HepG2 (cell line): ENCODE measurements at regions not wholly inside any gene's neighbourhood (a gene's known extent, or its start where the extent isn't known, plus 50 kb on each side); places are given as distances from the start of the nearest gene placed in this dataset.

Experiments
- ATAC-seq: fragments of 200-7000 bp; cut with Tn5 transposase; 3 replicates; pipeline ENCODE4 v1.9.1; 2020; ENCODE audit warnings: mild to moderate bottlenecking, moderate library complexity
- BruUV-seq: library from RNA; stranded (reverse); fragments of 400-500 nt; replicated peaks from 2 replicates; lab custom pipeline; 2021; lab: Mats Ljungman, UMichigan
- CTCF ChIA-PET: fragments of 300-600 bp; formaldehyde crosslinking; extraction: SDS; loops from one replicate; lab custom pipeline; 2021; ENCODE audit warnings: low total read pairs, inconsistent platforms, low intra/inter-chr PET ratio; lab: Yijun Ruan, JAX
- POLR2A ChIA-PET: fragments of 350-600 bp; sonication (Branson Sonifier 250); formaldehyde crosslinking; loops from one replicate; lab custom pipeline; 2020; ENCODE audit warnings: antibody characterized with exemption, inconsistent platforms; lab: Yijun Ruan, JAX
- DNase-seq: peaks from one replicate; pipeline ENCODE4 v3.0.0-alpha.2; 2015; ENCODE audit warnings: low spot score
- FAIRE-seq: peaks from 3 replicates; lab custom pipeline; 2011; peaks lifted over from hg19 to GRCh38; lab: Jason Lieb, UNC
- H2AFZ ChIP-seq: one replicate; pipeline ENCODE4 v1.6.1; 2011; ENCODE audit warnings: low read length, inconsistent platforms
- H3K27ac ChIP-seq: fragments of 300-600 bp; 3 replicates; pipeline ENCODE4 v1.8.0; 2011; ENCODE audit warnings: mixed run types, mild to moderate bottlenecking, mixed read lengths, low read length, inconsistent platforms; ENCODE audit not compliant: insufficient read depth; ENCODE audit errors: extremely low read length
- H3K27me3 ChIP-seq, 2 experiments: fragments of 200-600 bp in 1 of 2; 2 replicates in 1 of 2; 3 replicates in 1 of 2; pipeline versions ENCODE4 v1.6.0 to v1.8.0; 2011; ENCODE audit warnings: low read length in 2 of 2, mild to moderate bottlenecking in 2 of 2, moderate library complexity in 2 of 2, inconsistent platforms in 1 of 2; ENCODE audit not compliant: insufficient read depth in 2 of 2, control insufficient read depth in 1 of 2
- H3K36me3 ChIP-seq, 2 experiments: fragments of 200-600 bp in 1 of 2; replicated peaks in 1 of 2; 2 replicates in 1 of 2; 3 replicates in 1 of 2; pipeline versions ENCODE4 v1.5.1 to v1.8.0; 2011; ENCODE audit warnings: low read length in 2 of 2, inconsistent platforms in 1 of 2; ENCODE audit not compliant: insufficient read depth in 2 of 2, control insufficient read depth in 1 of 2
- H3K4me1 ChIP-seq: 2 replicates; pipeline ENCODE4 v1.5.1; 2012; ENCODE audit warnings: low read length, inconsistent platforms; ENCODE audit not compliant: insufficient read depth
- H3K4me2 ChIP-seq: 2 replicates; pipeline ENCODE4 v1.6.0; 2011; ENCODE audit warnings: low read depth, low read length, inconsistent platforms
- H3K4me3 ChIP-seq, 3 experiments: fragments of 200-600 bp in 1 of 3; sonication (generic), shearing (Covaris generic) in 1 of 3; replicated peaks in 1 of 3; 2 replicates each; pipeline ENCODE4 v1.5.1; 2011 to 2016; ENCODE audit warnings: low read length in 3 of 3, inconsistent platforms in 2 of 3, low read depth in 2 of 3, mild to moderate bottlenecking in 2 of 3, control low read depth in 1 of 3, mixed read lengths in 1 of 3; ENCODE audit not compliant: insufficient read depth in 1 of 3
- H3K79me2 ChIP-seq: one replicate; pipeline ENCODE4 v1.6.1; 2011; ENCODE audit warnings: low read length, inconsistent platforms; ENCODE audit not compliant: insufficient read depth
- H3K9ac ChIP-seq: 2 replicates; pipeline ENCODE4 v1.6.0; 2011; ENCODE audit warnings: mild to moderate bottlenecking, low read depth, low read length, inconsistent platforms; ENCODE audit not compliant: insufficient read depth
- H3K9me3 ChIP-seq: 2 replicates; pipeline ENCODE4 v1.5.1; 2012; ENCODE audit warnings: mild to moderate bottlenecking, low read length
- H4K20me1 ChIP-seq: 2 replicates; pipeline ENCODE4 v1.6.0; 2011; ENCODE audit warnings: inconsistent platforms, mild to moderate bottlenecking, low read length, moderate library complexity; ENCODE audit not compliant: insufficient read depth
- FOXA1 ChIP-seq, 2 experiments: fragments of 450-650 bp in 1 of 2; sonication (generic) in 1 of 2; formaldehyde crosslinking in 1 of 2; IDR thresholded peaks; 2 replicates each; pipeline versions ENCODE4 v1.4.0 to v1.6.1; 2016 to 2020; ENCODE audit warnings: missing genetic modification reagents in 1 of 2
- FUBP1 ChIP-seq: sonication (generic); formaldehyde crosslinking; IDR thresholded peaks from 2 replicates; pipeline ENCODE4 v1.5.1; 2020; ENCODE audit warnings: missing genetic modification reagents, mild to moderate bottlenecking, borderline replicate concordance
- PLRG1 ChIP-seq: fragments of 450-650 bp; conservative IDR thresholded peaks from 2 replicates; pipeline ENCODE4 v1.6.1; 2016
- POGK ChIP-seq: sonication (generic); formaldehyde crosslinking; conservative IDR thresholded peaks from 2 replicates; pipeline ENCODE4 v1.8.0; 2022; ENCODE audit warnings: mild to moderate bottlenecking, moderate library complexity, missing genetic modification reagents
- SIX4 ChIP-seq: sonication (generic); formaldehyde crosslinking; IDR thresholded peaks from 2 replicates; pipeline ENCODE4 v1.4.0; 2020; ENCODE audit warnings: missing genetic modification reagents
- XBP1 ChIP-seq: sonication (generic); formaldehyde crosslinking; IDR thresholded peaks from 2 replicates; pipeline ENCODE4 v1.5.0; 2020; ENCODE audit warnings: missing genetic modification reagents
- ZBTB4 ChIP-seq: sonication (generic); formaldehyde crosslinking; IDR thresholded peaks from 2 replicates; pipeline ENCODE4 v1.4.0; 2020; ENCODE audit warnings: missing genetic modification reagents, mild to moderate bottlenecking, borderline replicate concordance
- ZNF337 ChIP-seq: sonication (generic); formaldehyde crosslinking; IDR thresholded peaks from 2 replicates; pipeline ENCODE4 v1.5.1; 2020; ENCODE audit warnings: missing genetic modification reagents, low read depth, mild to moderate bottlenecking, borderline replicate concordance
- ZNF33B ChIP-seq: sonication (generic); formaldehyde crosslinking; IDR thresholded peaks from 2 replicates; pipeline ENCODE4 v1.5.1; 2020; ENCODE audit warnings: mild to moderate bottlenecking, missing genetic modification reagents
- ZNF414 ChIP-seq: sonication (generic); formaldehyde crosslinking; IDR thresholded peaks from 2 replicates; pipeline ENCODE4 v1.5.0; 2020; ENCODE audit warnings: missing genetic modification reagents
- WGBS: methylation state at CpG from one replicate; pipeline ENCODE4 v1.1.6; 2017; ENCODE audit warnings: low lambda C conversion rate; 5-methylcytosine and 5-hydroxymethylcytosine counted together
- in situ Hi-C: cut with HindIII; loops from 2 replicates; pipeline ENCODE4 v1.10.0; 2017; ENCODE audit warnings: low pct_unique_long_range_greater_than_20kb; ENCODE audit not compliant: extremely low pct_ligation_motif_present
- intact Hi-C: fragments of 100-400 bp; cut with micrococcal nuclease; formaldehyde crosslinking; loops from one replicate; pipeline ENCODE4 v1.10.0; 2022; ENCODE audit not compliant: unreplicated experiment

- no peak for TF ChIP-seq ZBTB4
Observed at GRCh38 chr4:16993956-16994840, 95.8 kb upstream of the LDB2 start (continued).

GRCh38 chr4:16992566-16993225 lies 94.3 kb upstream of the LDB2 start:
- intact Hi-C loops: no loop called here
- BruUV-seq: no TSS peak
- no peaks in the 10 kb centered on the region for H3K4me1 ChIP-seq
- no peaks in the 10 kb centered on the region for H3K9me3 ChIP-seq
- no peak overlapping the region for H3K9ac ChIP-seq
- DNase-seq: no peak
- H4K20me1 ChIP-seq: no peaks in the 10 kb centered on the region
- no peaks in the 10 kb centered on the region for H3K79me2 ChIP-seq
- no peak overlapping the region for H3K27ac ChIP-seq
- ATAC-seq: no peak
- ChIA-PET CTCF (no interaction called here), POLR2A (no interaction called here)
- no peak for FAIRE-seq
- TF ChIP-seq ZNF33B (CRISPR knock-in tag) (no peak), PLRG1 (no peak), POGK (no peak), ZNF337 (CRISPR knock-in tag) (no peak), XBP1 (CRISPR knock-in tag) (no peak), ZNF414 (CRISPR knock-in tag) (no peak), FUBP1 (CRISPR knock-in tag) (no peak), SIX4 (CRISPR knock-in tag) (no peak), FOXA1 (IDR thresholded peaks at IDR 0.05) (no peak), FOXA1 (CRISPR knock-in tag; IDR thresholded peaks at IDR 0.05) (no peak)
- WGBS: 3% methylated on average over 5 of the region's 5 CpGs
- in situ Hi-C loops: no loop called here
- no peak overlapping the region for H3K4me3 ChIP-seq
- H3K27me3 ChIP-seq: no peaks in the 10 kb centered on the region
- no peak overlapping the region for H3K4me2 ChIP-seq
- no peak overlapping the region for H2AFZ ChIP-seq
- H3K36me3 ChIP-seq: no peaks in the 10 kb centered on the region
